RWPE1 (cell line): ENCODE measurements at regions not wholly inside any gene's neighbourhood (a gene's known extent, or its start where the extent isn't known, plus 50 kb on each side); places are given as distances from the start of the nearest gene placed in this dataset.

Source experiments
- CTCF ChIA-PET: fragments of 350-600 bp; sonication (Branson Sonifier 250); formaldehyde crosslinking; extraction: SDS; loops from one replicate; lab custom pipeline; 2021; lab: Yijun Ruan, JAX
- POLR2A ChIA-PET: fragments of 400-600 bp; formaldehyde crosslinking; extraction: SDS; loops from one replicate; lab custom pipeline; 2020; ENCODE audit warnings: antibody characterized with exemption; ENCODE audit not compliant: low non-redundant PET; lab: Yijun Ruan, JAX
- DNase-seq: peaks from one replicate; pipeline ENCODE4 v3.0.0; 2012; ENCODE audit warnings: low spot score
- H3K27ac ChIP-seq: fragments of 450-650 bp; 2 replicates; pipeline ENCODE4 v1.5.1; 2017
- CTCF ChIP-seq: fragments of 450-650 bp; conservative IDR thresholded peaks from 2 replicates; pipeline ENCODE4 v1.5.1; 2017; ENCODE audit warnings: low read depth, mild to moderate bottlenecking

- no peak for TF ChIP-seq CTCF
- no peak overlapping the region for H3K27ac ChIP-seq
- ChIA-PET CTCF (no interaction called here), POLR2A (no interaction called here)
- DNase-seq = no peak
Measured at GRCh38 chr11:93952082-93952780, 68.9 kb upstream of the HEPHL1 start.

- H3K27ac ChIP-seq = no peak overlapping the region
- TF ChIP-seq CTCF = no peak
- CTCF ChIA-PET = interaction anchor here (0.5 kb wide), 1 partner anchor 61 kb away, joined by 3 read pairs; no protein-coding TSS in a partner anchor
- POLR2A ChIA-PET = no interaction called here
- DNase-seq = no peak
Measured at GRCh38 chr11:93957397-93957952, 63.7 kb upstream of the HEPHL1 start.

GRCh38 chr11:93958991-93959390, 62.2 kb upstream of the HEPHL1 start:
- ChIA-PET POLR2A (no interaction called here), CTCF (no interaction called here)
- TF ChIP-seq CTCF = no peak
- no peak overlapping the region for H3K27ac ChIP-seq
- DNase-seq = no peak

- no peak for TF ChIP-seq CTCF
- DNase-seq = no peak
- CTCF ChIA-PET = no interaction called here
- POLR2A ChIA-PET = no interaction called here
- H3K27ac ChIP-seq = no peak overlapping the region
Measured at GRCh38 chr11:93959663-93960062, 61.5 kb upstream of the HEPHL1 start.

GRCh38 chr11:93963072-93963471, 58.1 kb upstream of the HEPHL1 start:
- TF ChIP-seq CTCF = no peak
- CTCF ChIA-PET = no interaction called here
- H3K27ac ChIP-seq = no peak overlapping the region
- DNase-seq = no peak
- POLR2A ChIA-PET = no interaction called here

GRCh38 chr11:93967258-93967657, 53.9 kb upstream of the HEPHL1 start:
- POLR2A ChIA-PET = no interaction called here
- TF ChIP-seq CTCF = no peak
- H3K27ac ChIP-seq = no peak overlapping the region
- DNase-seq = no peak
- CTCF ChIA-PET = interaction anchor here (0.7 kb wide), 1 partner anchor 72 kb away, joined by 3 read pairs; no protein-coding TSS in a partner anchor
